Gastroesophageal sphincter (tissue), 4 donors: ENCODE measurements at regions not wholly inside any gene's neighbourhood (a gene's known extent, or its start where the extent isn't known, plus 50 kb on each side); places are given as distances from the start of the nearest gene placed in this dataset.

ENCODE experiments used
- ATAC-seq: fragments of 150-250 bp; one replicate; pipeline ENCODE4 v1.9.1; 2016; ENCODE audit warnings: mild to moderate bottlenecking, moderate library complexity
- H3K27ac ChIP-seq, 4 donors: fragments of 200-600 bp; sonication (generic) in 3 of 4; 1 replicate in 3 of 4; 2 replicates in 1 of 4; pipeline ENCODE4 v1.5.1; 2016 to 2019
- H3K27me3 ChIP-seq: fragments of 200-600 bp; sonication (generic); one replicate; pipeline ENCODE4 v1.5.1; 2019
- H3K36me3 ChIP-seq, 2 donors: fragments of 200-600 bp; sonication (generic); one replicate each; pipeline ENCODE4 v1.5.1; 2019; ENCODE audit warnings: control low read depth in 1 of 2
- H3K4me1 ChIP-seq, 3 donors: fragments of 200-600 bp; sonication (generic); 1 replicate in 2 of 3; 2 replicates in 1 of 3; pipeline ENCODE4 v1.5.1; 2016 to 2019; ENCODE audit warnings: control low read depth in 2 of 3
- H3K4me3 ChIP-seq, 2 donors: fragments of 200-600 bp; sonication (generic); one replicate each; pipeline ENCODE4 v1.5.1; 2019; ENCODE audit warnings: mild to moderate bottlenecking in 1 of 2, moderate library complexity in 1 of 2
- H3K9me3 ChIP-seq, 3 donors: fragments of 200-600 bp; sonication (generic); one replicate each; pipeline ENCODE4 v1.5.1; 2017 to 2019; ENCODE audit warnings: control low read depth in 2 of 3
- CTCF ChIP-seq, 4 experiments: fragments of 200-600 bp in 2 of 4; fragments of 450-650 bp in 2 of 4; sonication (generic) in 1 of 4; IDR thresholded peaks; one replicate each; pipeline ENCODE4 v1.5.1; 2017 to 2019; ENCODE audit warnings: antibody characterized with exemption in 4 of 4, mild to moderate bottlenecking in 2 of 4, moderate library complexity in 2 of 4
- EP300 ChIP-seq: sonication (generic); formaldehyde crosslinking; IDR thresholded peaks from one replicate; pipeline ENCODE4 v1.6.1; 2017; ENCODE audit warnings: antibody characterized with exemption, mild to moderate bottlenecking
- POLR2A ChIP-seq, 2 donors: fragments of 450-650 bp; IDR thresholded peaks; one replicate each; pipeline ENCODE4 v1.6.1; 2017; ENCODE audit warnings: antibody characterized with exemption in 2 of 2, mild to moderate bottlenecking in 2 of 2, moderate library complexity in 1 of 2
- POLR2AphosphoS5 ChIP-seq: sonication (generic); formaldehyde crosslinking; IDR thresholded peaks from one replicate; pipeline ENCODE4 v1.6.1; 2017; ENCODE audit warnings: antibody characterized with exemption
- WGBS, 2 donors: methylation state at CpG; one replicate each; pipeline ENCODE4 v1.1.5; 2018; ENCODE audit warnings: low coverage in 1 of 2; 5-methylcytosine and 5-hydroxymethylcytosine counted together

GRCh38 chr7:115085421-115085820, 163.5 kb downstream of the MDFIC start:
- no peak for ATAC-seq
- H3K27me3 ChIP-seq: no peaks in the 10 kb centered on the region
- H3K4me1 ChIP-seq: peaks cover 0 to 29% (median 7%) of the 10 kb centered on the region in 3 donors
- H3K9me3 ChIP-seq: no peaks in the 10 kb centered on the region
- 95 to 100% methylated on average over 3 of the region's 3 CpGs for WGBS, 2 donors
- TF ChIP-seq CTCF (IDR thresholded peaks at IDR 0.05) (no peak), POLR2A (IDR thresholded peaks at IDR 0.05) (no peak), EP300 (no peak), POLR2AphosphoS5 (no peak)
- H3K4me3 ChIP-seq: no peak overlapping the region
- H3K27ac ChIP-seq: no peak overlapping the region
- H3K36me3 ChIP-seq: no peaks in the 10 kb centered on the region

DNA sequence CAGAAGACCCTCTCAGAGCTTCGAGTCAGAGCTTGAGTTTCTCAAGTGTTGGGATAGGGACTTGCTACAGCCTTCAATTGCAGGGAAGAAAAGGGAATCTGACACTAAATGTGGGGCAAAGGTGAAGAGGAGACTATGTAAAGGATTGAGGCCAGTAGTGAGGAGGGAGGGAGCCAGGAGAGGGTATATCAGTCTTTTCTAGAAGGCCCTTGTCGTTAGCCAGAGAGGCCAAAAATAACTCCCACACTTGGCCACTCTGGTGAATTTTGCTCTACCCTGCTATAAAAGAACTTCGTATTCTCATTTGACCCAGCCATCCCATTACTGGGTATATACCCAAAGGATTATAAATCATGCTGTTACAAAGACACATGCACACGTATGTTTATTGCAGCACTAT, 162.0 kb downstream of the MDFIC start:
- WGBS, 2 donors: 82 to 97% methylated on average over 3 to 4 of the region's 4 CpGs
- no peak for ATAC-seq
- TF ChIP-seq CTCF (IDR thresholded peaks at IDR 0.05): no peak
- TF ChIP-seq POLR2AphosphoS5: no peak
- no peak for TF ChIP-seq POLR2A (IDR thresholded peaks at IDR 0.05)
- no peak for TF ChIP-seq EP300
- Histone ChIP-seq H3K9me3 (no peaks in the 10 kb centered on the region), H3K36me3 (no peaks in the 10 kb centered on the region), H3K4me3 (no peak overlapping the region), H3K27ac (no peak overlapping the region), H3K27me3 (no peaks in the 10 kb centered on the region), H3K4me1 (peaks cover 0 to 26% (median 7%) of the 10 kb centered on the region in 3 donors)

GRCh38 chr7:115081772-115082171, 159.9 kb downstream of the MDFIC start:
- Histone ChIP-seq H3K4me1 (peaks cover 0 to 6% (median 0%) of the 10 kb centered on the region in 3 donors), H3K4me3 (no peak overlapping the region), H3K27me3 (no peaks in the 10 kb centered on the region), H3K9me3 (no peaks in the 10 kb centered on the region), H3K27ac (no peak overlapping the region), H3K36me3 (no peaks in the 10 kb centered on the region)
- WGBS, 2 donors: 31 to 48% methylated on average over 3 of the region's 3 CpGs
- ATAC-seq: no peak
- TF ChIP-seq EP300 (no peak), CTCF (IDR thresholded peaks at IDR 0.05) (no peak), POLR2A (IDR thresholded peaks at IDR 0.05) (no peak), POLR2AphosphoS5 (no peak)

GRCh38 chr7:115078851-115079250, 157.0 kb downstream of the MDFIC start:
- H3K9me3 ChIP-seq: no peaks in the 10 kb centered on the region
- WGBS, 2 donors: 100% methylated on average over 1 of the region's 1 CpG
- TF ChIP-seq EP300: no peak
- no peak for TF ChIP-seq POLR2A (IDR thresholded peaks at IDR 0.05)
- TF ChIP-seq POLR2AphosphoS5: no peak
- H3K4me1 ChIP-seq: peaks cover 0 to 6% (median 0%) of the 10 kb centered on the region in 3 donors
- H3K27ac ChIP-seq: no peak overlapping the region
- H3K36me3 ChIP-seq: no peaks in the 10 kb centered on the region
- no peak overlapping the region for H3K4me3 ChIP-seq
- H3K27me3 ChIP-seq: no peaks in the 10 kb centered on the region
- ATAC-seq: no peak

GRCh38 chr7:115078386-115078785, 156.5 kb downstream of the MDFIC start:
- no peak for ATAC-seq
- Histone ChIP-seq H3K27ac (no peak overlapping the region), H3K27me3 (no peaks in the 10 kb centered on the region), H3K4me1 (peaks cover 0 to 6% (median 0%) of the 10 kb centered on the region in 3 donors), H3K4me3 (no peak overlapping the region), H3K9me3 (no peaks in the 10 kb centered on the region), H3K36me3 (no peaks in the 10 kb centered on the region)
- TF ChIP-seq POLR2A (IDR thresholded peaks at IDR 0.05) (no peak), POLR2AphosphoS5 (no peak), CTCF (IDR thresholded peaks at IDR 0.05) (no peak), EP300 (no peak)
